GM23338 (cell line): ENCODE measurements at regions not wholly inside any gene's neighbourhood (a gene's known extent, or its start where the extent isn't known, plus 50 kb on each side); places are given as distances from the start of the nearest gene placed in this dataset.

Experiments
- ATAC-seq: fragments of 200-7000 bp; cut with Tn5 transposase; 3 replicates; pipeline ENCODE4 v1.9.1; 2020
- DNase-seq: peaks from one replicate; pipeline ENCODE4 v3.0.0-alpha.2; 2015; ENCODE audit warnings: low spot score
- H2AFZ ChIP-seq: fragments of 200-600 bp; sonication (generic); 2 replicates; pipeline ENCODE4 v1.8.0; 2016; ENCODE audit warnings: antibody characterized with exemption, mild to moderate bottlenecking, moderate library complexity
- H3F3A ChIP-seq: fragments of 200-600 bp; sonication (generic); replicated peaks from 2 replicates; pipeline ENCODE4 v1.8.0; 2017; ENCODE audit warnings: antibody characterized with exemption, mixed run types, low read depth
- H3K27ac ChIP-seq: fragments of 200-600 bp; sonication (generic); 2 replicates; pipeline ENCODE4 v1.6.1; 2016; ENCODE audit warnings: low read depth
- H3K27me3 ChIP-seq: fragments of 200-600 bp; sonication (generic); 2 replicates; pipeline ENCODE4 v1.8.0; 2016; ENCODE audit warnings: mild to moderate bottlenecking, mixed run types, moderate library complexity; ENCODE audit not compliant: insufficient read depth
- H3K36me3 ChIP-seq: fragments of 200-600 bp; sonication (generic); 2 replicates; pipeline ENCODE4 v1.8.0; 2016; ENCODE audit warnings: mild to moderate bottlenecking; ENCODE audit not compliant: insufficient read depth
- H3K4me1 ChIP-seq: fragments of 200-600 bp; sonication (generic); 2 replicates; pipeline ENCODE4 v1.8.0; 2016; ENCODE audit warnings: mild to moderate bottlenecking, moderate library complexity; ENCODE audit not compliant: insufficient read depth
- H3K4me2 ChIP-seq: fragments of 200-600 bp; sonication (generic); 2 replicates; pipeline ENCODE4 v1.7.1; 2017; ENCODE audit warnings: mixed run types
- H3K4me3 ChIP-seq: fragments of 200-600 bp; sonication (generic); 2 replicates; pipeline ENCODE4 v1.6.1; 2016; ENCODE audit warnings: mixed run types
- H3K79me2 ChIP-seq: fragments of 200-600 bp; sonication (generic); replicated peaks from 2 replicates; pipeline ENCODE4 v1.8.0; 2017; ENCODE audit warnings: mild to moderate bottlenecking; ENCODE audit not compliant: insufficient read depth
- H3K9me2 ChIP-seq: fragments of 200-600 bp; sonication (generic); 2 replicates; pipeline ENCODE4 v1.8.0; 2017; ENCODE audit not compliant: insufficient read depth
- H4K20me1 ChIP-seq: fragments of 200-600 bp; sonication (generic); replicated peaks from 2 replicates; pipeline ENCODE4 v1.8.0; 2017; ENCODE audit warnings: mild to moderate bottlenecking; ENCODE audit not compliant: insufficient read depth
- H3K27ac Mint-ChIP-seq: 2 replicates; pipeline ENCODE4 v1.8.0; 2020; ENCODE audit warnings: inconsistent platforms, mild to moderate bottlenecking, moderate library complexity, mixed read lengths
- H3K27me3 Mint-ChIP-seq: 3 replicates; pipeline ENCODE4 v1.8.0; 2022; ENCODE audit warnings: low read depth, mild to moderate bottlenecking, moderate library complexity, mixed read lengths, inconsistent platforms; ENCODE audit not compliant: insufficient read depth, poor library complexity
- H3K36me3 Mint-ChIP-seq: 3 replicates; pipeline ENCODE4 v1.8.0; 2021; ENCODE audit warnings: low read depth, mild to moderate bottlenecking, inconsistent platforms, moderate library complexity, mixed read lengths
- H3K4me1 Mint-ChIP-seq: 3 replicates; pipeline ENCODE4 v1.8.0; 2020; ENCODE audit warnings: mild to moderate bottlenecking, inconsistent platforms, mixed read lengths
- H3K4me3 Mint-ChIP-seq: 3 replicates; pipeline ENCODE4 v1.8.0; 2021; ENCODE audit warnings: moderate library complexity, mild to moderate bottlenecking, inconsistent platforms, mixed read lengths
- H3K9me3 Mint-ChIP-seq: 3 replicates; pipeline ENCODE4 v1.8.0; 2020; ENCODE audit warnings: moderate library complexity, mild to moderate bottlenecking, inconsistent platforms, mixed read lengths
- CREB1 ChIP-seq: fragments of 250-450 bp; sonication (Bioruptor Pico); IDR thresholded peaks from 2 replicates; pipeline ENCODE4 v1.5.0; 2020; ENCODE audit warnings: low read depth, mild to moderate bottlenecking, moderate library complexity
- CTCF ChIP-seq, 2 experiments: fragments of 200-600 bp in 1 of 2; sonication (generic) in 1 of 2; conservative IDR thresholded peaks; 2 replicates each; pipeline versions ENCODE4 v1.5.1 to v1.6.1; 2016 to 2017; ENCODE audit warnings: antibody characterized with exemption in 2 of 2, low read depth in 2 of 2, mild to moderate bottlenecking in 2 of 2, moderate library complexity in 1 of 2
- ETS1 ChIP-seq: IDR thresholded peaks from 2 replicates; pipeline ENCODE4 v1.6.1; 2016; ENCODE audit warnings: antibody characterized with exemption
- EZH2 ChIP-seq: fragments of 200-600 bp; sonication (generic); IDR thresholded peaks from one replicate; pipeline ENCODE4 v1.8.0; 2017; ENCODE audit warnings: antibody characterized with exemption, mild to moderate bottlenecking, low read depth; ENCODE audit not compliant: unreplicated experiment
- JUNB ChIP-seq: IDR thresholded peaks from one replicate; pipeline ENCODE4 v1.6.1; 2016; ENCODE audit warnings: antibody characterized with exemption; ENCODE audit not compliant: unreplicated experiment
- NANOG ChIP-seq: IDR thresholded peaks from 2 replicates; pipeline ENCODE4 v1.6.1; 2016; ENCODE audit warnings: antibody characterized with exemption, borderline replicate concordance
- POLR2AphosphoS5 ChIP-seq: IDR thresholded peaks from 2 replicates; pipeline ENCODE4 v1.6.1; 2016; ENCODE audit warnings: antibody characterized with exemption, low read depth
- REST ChIP-seq: IDR thresholded peaks from one replicate; pipeline ENCODE4 v1.6.1; 2018; ENCODE audit warnings: antibody characterized with exemption; ENCODE audit not compliant: unreplicated experiment
- STAT1 ChIP-seq: IDR thresholded peaks from one replicate; pipeline ENCODE4 v1.6.1; 2016; ENCODE audit warnings: antibody characterized with exemption; ENCODE audit not compliant: unreplicated experiment
- ZNF114 ChIP-seq: fragments of 250-450 bp; sonication (Bioruptor Pico); IDR thresholded peaks from 2 replicates; pipeline ENCODE4 v1.5.0; 2020; ENCODE audit warnings: mild to moderate bottlenecking, moderate library complexity
- ZNF331 ChIP-seq: fragments of 250-450 bp; sonication (Bioruptor Pico); IDR thresholded peaks from 2 replicates; pipeline ENCODE4 v1.5.0; 2020; ENCODE audit warnings: low read depth, mild to moderate bottlenecking, moderate library complexity

- ATAC-seq, result no peak
- H3K36me3 Mint-ChIP-seq, result no peaks in the 10 kb centered on the region
- no peaks in the 10 kb centered on the region for H3K9me3 Mint-ChIP-seq
- Histone ChIP-seq H3K36me3 (no peaks in the 10 kb centered on the region), H4K20me1 (no peaks in the 10 kb centered on the region), H3K4me1 (peaks cover 36% of the 10 kb centered on the region), H3K79me2 (no peaks in the 10 kb centered on the region), H3F3A (no peaks in the 10 kb centered on the region), H3K9me2 (peaks cover 17% of the 10 kb centered on the region), H3K4me3 (no peak overlapping the region), H2AFZ (no peak overlapping the region), H3K27ac (no peak overlapping the region), H3K27me3 (no peaks in the 10 kb centered on the region), H3K4me2 (no peak overlapping the region)
- H3K27ac Mint-ChIP-seq, result no peak overlapping the region
- H3K4me3 Mint-ChIP-seq, result no peak overlapping the region
- H3K27me3 Mint-ChIP-seq, result peaks cover 7% of the 10 kb centered on the region
- peaks cover 44% of the 10 kb centered on the region for H3K4me1 Mint-ChIP-seq
- DNase-seq, result no peak
- TF ChIP-seq ETS1, result no peak
- no peak for TF ChIP-seq JUNB
- no peak for TF ChIP-seq STAT1
- no peak for TF ChIP-seq ZNF114
- no peak for TF ChIP-seq CREB1 (CRISPR knock-in tag)
- no peak for TF ChIP-seq NANOG
- TF ChIP-seq CTCF (conservative IDR thresholded peaks at IDR 0.05; ENCODE audit: low read depth in 2 of 2), result no peak
- no peak for TF ChIP-seq ZNF331
These were observed 385.7 kb downstream of the PLPP3 start for GRCh38 chr1:56193656-56194055.

- H3K79me2 ChIP-seq, result no peaks in the 10 kb centered on the region
- H3K4me3 Mint-ChIP-seq, result no peak overlapping the region
These were observed 388.0 kb downstream of the PLPP3 start for GRCh38 chr1:56191369-56191768.

More at GRCh38 chr1:56191369-56191768, 388.0 kb downstream of the PLPP3 start:
- H3K36me3 ChIP-seq, result no peaks in the 10 kb centered on the region
- ATAC-seq, result no peak
- no peak overlapping the region for H3K27ac Mint-ChIP-seq
- DNase-seq, result no peak
- no peak for TF ChIP-seq ETS1
- TF ChIP-seq ZNF331, result no peak
- TF ChIP-seq EZH2, result no peak
- no peak for TF ChIP-seq CTCF (conservative IDR thresholded peaks at IDR 0.05; ENCODE audit: low read depth in 2 of 2)
- no peak for TF ChIP-seq CREB1 (CRISPR knock-in tag)
- no peak for TF ChIP-seq REST
- no peak for TF ChIP-seq ZNF114
- no peak for TF ChIP-seq POLR2AphosphoS5
- TF ChIP-seq STAT1, result no peak
- no peaks in the 10 kb centered on the region for H3K27me3 ChIP-seq
- no peaks in the 10 kb centered on the region for H3K36me3 Mint-ChIP-seq
- peaks cover 7% of the 10 kb centered on the region for H3K27me3 Mint-ChIP-seq
- no peaks in the 10 kb centered on the region for H3K9me3 Mint-ChIP-seq
- peaks cover 24% of the 10 kb centered on the region for H3K4me1 ChIP-seq
- H3K9me2 ChIP-seq, result peaks cover 8% of the 10 kb centered on the region
- no peak overlapping the region for H2AFZ ChIP-seq
- no peak overlapping the region for H3K4me2 ChIP-seq
- no peak overlapping the region for H3K27ac ChIP-seq
- no peaks in the 10 kb centered on the region for H4K20me1 ChIP-seq
- H3K4me1 Mint-ChIP-seq, result peaks cover 29% of the 10 kb centered on the region
- no peak overlapping the region for H3K4me3 ChIP-seq
- H3F3A ChIP-seq, result no peaks in the 10 kb centered on the region
